GM12878 (cell line): ENCODE measurements at regions not wholly inside any gene's neighbourhood (a gene's known extent, or its start where the extent isn't known, plus 50 kb on each side); places are given as distances from the start of the nearest gene placed in this dataset.
A peak's percentile ranks its signal among the peaks of the same experiment; 100 is the strongest.

Experiments used
- ATAC-seq: fragments of 200-7000 bp; cut with Tn5 transposase; 3 replicates; pipeline ENCODE4 v1.9.1; 2020; ENCODE audit warnings: mild to moderate bottlenecking, moderate library complexity
- BruUV-seq: library from RNA; stranded (reverse); fragments of 400-500 nt; replicated peaks from 2 replicates; lab custom pipeline; 2021; lab: Mats Ljungman, UMichigan
- CTCF ChIA-PET: fragments of 300-600 bp; sonication (Branson Sonifier 250); formaldehyde crosslinking; extraction: SDS; loops from one replicate; lab custom pipeline; 2021; ENCODE audit warnings: inconsistent platforms; lab: Yijun Ruan, JAX
- POLR2A ChIA-PET: fragments of 350-600 bp; formaldehyde crosslinking; extraction: SDS; loops from one replicate; lab custom pipeline; 2021; ENCODE audit warnings: inconsistent platforms; lab: Charles Lee
- RAD21 ChIA-PET: fragments of 300-600 bp; sonication (Branson Sonifier 250); formaldehyde crosslinking; loops from one replicate; lab custom pipeline; 2023; ENCODE audit warnings: antibody characterized with exemption; ENCODE audit not compliant: unreplicated experiment; lab: Charles Lee
- SMC1A ChIA-PET: fragments of 300-600 bp; sonication (Branson Sonifier 250); formaldehyde crosslinking; loops from one replicate; lab custom pipeline; 2023; ENCODE audit not compliant: unreplicated experiment, uncharacterized antibody; lab: Charles Lee
- DNase-seq: peaks from one replicate; pipeline ENCODE4 v3.0.0-alpha.2; 2011; ENCODE audit warnings: low read depth, low spot score
- FAIRE-seq: peaks from 3 replicates; lab custom pipeline; 2011; peaks lifted over from hg19 to GRCh38; lab: Jason Lieb, UNC
- H2AFZ ChIP-seq: 2 replicates; pipeline ENCODE4 v1.6.0; 2011; ENCODE audit warnings: low read depth, low read length, control low read depth; ENCODE audit not compliant: control insufficient read depth
- H3K27ac ChIP-seq: 2 replicates; pipeline ENCODE4 v1.5.1; 2011; ENCODE audit warnings: control low read depth; ENCODE audit not compliant: control insufficient read depth, insufficient read depth
- H3K27me3 ChIP-seq, 2 experiments: replicated peaks in 1 of 2; 2 replicates each; pipeline versions ENCODE4 v1.6.0 to v1.6.1; 2011; ENCODE audit warnings: low read length in 1 of 2; ENCODE audit not compliant: control insufficient read depth in 2 of 2, insufficient read depth in 2 of 2
- H3K36me3 ChIP-seq, 2 experiments: 2 replicates each; pipeline ENCODE4 v1.5.1; 2011; ENCODE audit warnings: low read length in 1 of 2; ENCODE audit not compliant: control insufficient read depth in 2 of 2, insufficient read depth in 2 of 2
- H3K4me1 ChIP-seq: 2 replicates; pipeline ENCODE4 v1.6.1; 2011; ENCODE audit warnings: mild to moderate bottlenecking, low read length, moderate library complexity, mixed read lengths; ENCODE audit not compliant: control insufficient read depth, insufficient read depth
- H3K4me2 ChIP-seq: 2 replicates; pipeline ENCODE4 v1.6.0; 2011; ENCODE audit warnings: control low read depth; ENCODE audit not compliant: control insufficient read depth, insufficient read depth
- H3K4me3 ChIP-seq: fragments of 200-600 bp; sonication (generic); 2 replicates; pipeline ENCODE4 v1.5.1; 2016
- H3K79me2 ChIP-seq: 2 replicates; pipeline ENCODE4 v1.6.0; 2011; ENCODE audit warnings: low read length; ENCODE audit not compliant: control insufficient read depth, insufficient read depth
- H3K9ac ChIP-seq: 2 replicates; pipeline ENCODE4 v1.8.0; 2011; ENCODE audit warnings: low read length, control low read depth, mixed read lengths; ENCODE audit not compliant: control insufficient read depth, insufficient read depth
- H3K9me3 ChIP-seq: replicated peaks from 3 replicates; pipeline ENCODE4 v1.5.1; 2011; ENCODE audit warnings: mild to moderate bottlenecking, low read length; ENCODE audit not compliant: control insufficient read depth, insufficient read depth
- H4K20me1 ChIP-seq: 2 replicates; pipeline ENCODE4 v1.6.0; 2011; ENCODE audit not compliant: control insufficient read depth, insufficient read depth
- CBX3 ChIP-seq: fragments of 200-600 bp; sonication (generic); IDR thresholded peaks from 2 replicates; pipeline ENCODE4 v1.6.1; 2016; ENCODE audit warnings: low read depth, borderline replicate concordance
- CBX5 ChIP-seq: sonication (generic); IDR thresholded peaks from 2 replicates; pipeline ENCODE4 v1.6.1; 2016; ENCODE audit warnings: low read depth, moderate library complexity, mild to moderate bottlenecking, inconsistent platforms
- CHD2 ChIP-seq: IDR thresholded peaks from 2 replicates; pipeline ENCODE4 v1.6.1; 2011; ENCODE audit warnings: low read depth, low read length, improper control_type of control experiment, borderline replicate concordance
- E2F8 ChIP-seq: fragments of 450-650 bp; IDR thresholded peaks from 2 replicates; pipeline ENCODE4 v1.6.1; 2018; ENCODE audit warnings: mild to moderate bottlenecking, low read depth, moderate library complexity; ENCODE audit not compliant: partially characterized antibody
- HDAC6 ChIP-seq: fragments of 200-600 bp; sonication (generic); IDR thresholded peaks from one replicate; pipeline ENCODE4 v1.8.0; 2017; ENCODE audit warnings: antibody characterized with exemption; ENCODE audit not compliant: unreplicated experiment
- LARP7 ChIP-seq: fragments of 450-650 bp; IDR thresholded peaks from 2 replicates; pipeline ENCODE4 v1.6.1; 2017; ENCODE audit warnings: mild to moderate bottlenecking
- NR2F1 ChIP-seq: fragments of 450-650 bp; conservative IDR thresholded peaks from 2 replicates; pipeline ENCODE4 v1.6.1; 2017; ENCODE audit warnings: mild to moderate bottlenecking
- PBX3 ChIP-seq: IDR thresholded peaks from 2 replicates; pipeline ENCODE4 v1.6.1; 2011; ENCODE audit warnings: mild to moderate bottlenecking, low read depth, low read length, moderate library complexity; ENCODE audit not compliant: insufficient replicate concordance
- WRNIP1 ChIP-seq: IDR thresholded peaks from 2 replicates; pipeline ENCODE4 v1.6.1; 2011; ENCODE audit warnings: low read depth, low read length, improper control_type of control experiment, borderline replicate concordance
- in situ Hi-C: fragments of 300-500 bp; cut with MboI; formaldehyde crosslinking; loops from 9 replicates; pipeline ENCODE4 v1.14.3; 2018; ENCODE audit warnings: mixed read lengths
- intact Hi-C: fragments of 100-400 bp; cut with micrococcal nuclease; formaldehyde crosslinking; loops from one replicate; pipeline ENCODE4 v1.14.2; 2022; ENCODE audit not compliant: unreplicated experiment

- no peak for TF ChIP-seq WRNIP1
- no peak for TF ChIP-seq CHD2
- no peak for TF ChIP-seq LARP7
- no peak for TF ChIP-seq PBX3
- no peak for TF ChIP-seq HDAC6
- TF ChIP-seq NR2F1, result no peak
- no peak for TF ChIP-seq CBX3
These were observed 165.3 kb upstream of the SYT4 start (continued) for GRCh38 chr18:43442571-43442970.

- Histone ChIP-seq H4K20me1 (no peaks in the 10 kb centered on the region), H3K79me2 (no peaks in the 10 kb centered on the region), H3K9me3 (peaks cover 3% of the 10 kb centered on the region; the same call in 1 of the 3 replicates), H3K27me3 (no peaks in the 10 kb centered on the region), H3K9ac (no peak overlapping the region), H2AFZ (no peak overlapping the region), H3K27ac (no peak overlapping the region), H3K4me1 (no peaks in the 10 kb centered on the region), H3K36me3 (no peaks in the 10 kb centered on the region), H3K4me3 (no peak overlapping the region), H3K4me2 (no peak overlapping the region)
- ChIA-PET SMC1A (no interaction called here), POLR2A (no interaction called here), RAD21 (no interaction called here), CTCF (no interaction called here)
- no TSS peak for BruUV-seq
- ATAC-seq (no peak), DNase-seq (no peak), FAIRE-seq (no peak)
- intact Hi-C loops (no loop called here), in situ Hi-C loops (no loop called here)
- TF ChIP-seq CBX5 (peak; percentile 64; the same call in 1 of the 2 replicates), E2F8 (no peak)
These were observed 188.2 kb upstream of the SYT4 start for GRCh38 chr18:43465483-43465882.
